HG03095 (cell line): ENCODE measurements at regions not wholly inside any gene's neighbourhood (a gene's known extent, or its start where the extent isn't known, plus 50 kb on each side); places are given as distances from the start of the nearest gene placed in this dataset.
"Not testable (repeated sequence)": the region's sequence is repeated elsewhere in the genome, so short reads cannot be mapped to it uniquely, and the experiment has no call there.

Experiments used
- ATAC-seq: cut with Tn5 transposase; IDR thresholded peaks from one replicate; pipeline ENCODE4 v1.9.1; 2021; ENCODE audit warnings: moderate library complexity; ENCODE audit not compliant: unreplicated experiment

- ATAC-seq = not testable (repeated sequence)
Observed at GRCh38 chr2:111492995-111493719, 372.4 kb downstream of the BCL2L11 start.

- ATAC-seq = peak; percentile 79
Observed at GRCh38 chr2:111493720-111494078, 373.0 kb downstream of the BCL2L11 start.

- ATAC-seq = not testable (repeated sequence)
Observed at GRCh38 chr2:111494288-111494980, 373.7 kb downstream of the BCL2L11 start.

- peak; percentile 55 for ATAC-seq
Observed at GRCh38 chr2:111494981-111495315, 374.2 kb downstream of the BCL2L11 start.

GRCh38 chr2:111495636-111496035 is 374.9 kb downstream of the BCL2L11 start:
- not testable (repeated sequence) for ATAC-seq

GRCh38 chr2:111496176-111496575 is 375.5 kb downstream of the BCL2L11 start:
- ATAC-seq = not testable (repeated sequence)

GRCh38 chr2:111496860-111497259 is 376.1 kb downstream of the BCL2L11 start:
- ATAC-seq = not testable (repeated sequence)

- ATAC-seq = not testable (repeated sequence)
Observed at GRCh38 chr2:111497270-111497669, 376.6 kb downstream of the BCL2L11 start.

GRCh38 chr2:111500536-111501062 is 379.9 kb downstream of the BCL2L11 start:
- ATAC-seq = not testable (repeated sequence)

- ATAC-seq = not testable (repeated sequence)
Observed at GRCh38 chr2:111503844-111504570, 380.0 kb downstream of the ANAPC1 start.

- not testable (repeated sequence) for ATAC-seq
Observed at GRCh38 chr2:111504571-111504942, 379.4 kb downstream of the ANAPC1 start.

- ATAC-seq = not testable (repeated sequence)
Observed at GRCh38 chr2:111505267-111505666, 378.7 kb downstream of the ANAPC1 start.

GRCh38 chr2:111506936-111507335 is 377.1 kb downstream of the ANAPC1 start:
- ATAC-seq = peak; percentile 99

GRCh38 chr2:111509225-111509869 is 374.6 kb downstream of the ANAPC1 start:
- ATAC-seq = not testable (repeated sequence)

GRCh38 chr2:111510384-111510783 is 373.6 kb downstream of the ANAPC1 start:
- not testable (repeated sequence) for ATAC-seq

- ATAC-seq = not testable (repeated sequence)
Observed at GRCh38 chr2:111511062-111511461, 372.9 kb downstream of the ANAPC1 start.

- not testable (repeated sequence) for ATAC-seq
Observed at GRCh38 chr2:111512378-111512777, 371.6 kb downstream of the ANAPC1 start.

- ATAC-seq = not testable (repeated sequence)
Observed at GRCh38 chr2:111514138-111514537, 369.9 kb downstream of the ANAPC1 start.

GRCh38 chr2:111517050-111517720 is 366.8 kb downstream of the ANAPC1 start:
- ATAC-seq = not testable (repeated sequence)

GRCh38 chr2:111517721-111518053 is 366.3 kb downstream of the ANAPC1 start:
- not testable (repeated sequence) for ATAC-seq
